ENCODE measurements at regions not wholly inside any gene's neighbourhood (a gene's known extent, or its start where the extent isn't known, plus 50 kb on each side); places are given as distances from the start of the nearest gene placed in this dataset.
"Not testable (repeated sequence)": the region's sequence is repeated elsewhere in the genome, so short reads cannot be mapped to it uniquely, and the experiment has no call there.

DNA sequence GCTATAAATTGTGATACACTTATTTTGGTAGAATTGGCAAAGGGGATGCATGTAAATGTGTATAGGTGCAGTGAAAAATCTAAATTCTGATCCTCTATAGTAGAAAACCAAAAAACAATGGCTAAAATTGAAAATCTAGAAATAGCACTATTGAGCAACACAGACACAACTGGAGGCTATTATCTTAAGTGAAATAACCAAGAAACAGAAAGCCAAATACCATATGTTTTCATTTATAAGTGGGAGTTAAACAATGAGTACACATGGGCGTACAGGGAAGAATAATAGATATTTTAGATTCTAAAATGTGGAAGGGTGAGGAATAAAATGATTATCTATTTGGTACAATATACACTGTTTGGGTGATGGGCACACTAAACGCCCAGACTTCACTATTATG lies 183.2 kb upstream of the TUSC1 start:
- DNase-seq = no peak

DNA sequence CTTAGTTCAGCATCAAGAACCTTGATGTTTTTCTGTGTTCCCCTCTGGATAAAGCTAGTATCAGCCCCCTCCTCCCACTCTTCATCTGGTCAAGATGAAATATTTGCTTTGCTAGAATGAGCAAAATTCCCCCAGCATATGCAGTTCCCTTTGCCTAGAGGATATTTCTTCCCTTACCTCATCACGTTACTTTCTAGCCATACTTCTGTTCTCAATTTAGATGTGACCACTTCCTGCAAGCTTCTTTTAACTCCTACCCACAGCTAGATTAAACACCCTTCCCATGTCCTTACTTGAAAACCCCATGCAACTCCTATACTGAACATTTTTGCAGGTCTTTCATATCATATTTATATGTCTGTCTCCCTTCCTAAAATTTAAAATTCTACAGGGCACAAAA lies 178.9 kb upstream of the TUSC1 start:
- no peak for DNase-seq

DNA sequence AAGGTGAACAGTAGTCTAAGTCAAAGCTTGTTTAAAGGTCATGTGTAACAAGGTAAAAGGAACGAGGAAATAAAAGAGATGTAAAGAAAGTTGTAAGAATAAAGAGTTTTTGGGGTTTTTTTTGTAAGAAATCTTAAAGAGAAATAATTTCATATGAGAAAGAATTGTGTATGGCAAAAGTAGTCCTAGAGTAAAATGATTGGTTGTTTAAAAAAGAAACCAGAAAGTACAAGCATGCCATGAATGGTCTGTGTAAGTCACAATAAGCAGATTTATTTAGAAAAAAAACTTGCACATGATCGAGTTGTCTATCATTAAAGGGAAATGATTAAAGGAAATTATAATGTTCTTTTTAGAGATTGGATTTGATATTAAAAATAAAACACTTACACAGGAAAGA lies 172.6 kb upstream of the TUSC1 start:
- DNase-seq = no peak

DNA sequence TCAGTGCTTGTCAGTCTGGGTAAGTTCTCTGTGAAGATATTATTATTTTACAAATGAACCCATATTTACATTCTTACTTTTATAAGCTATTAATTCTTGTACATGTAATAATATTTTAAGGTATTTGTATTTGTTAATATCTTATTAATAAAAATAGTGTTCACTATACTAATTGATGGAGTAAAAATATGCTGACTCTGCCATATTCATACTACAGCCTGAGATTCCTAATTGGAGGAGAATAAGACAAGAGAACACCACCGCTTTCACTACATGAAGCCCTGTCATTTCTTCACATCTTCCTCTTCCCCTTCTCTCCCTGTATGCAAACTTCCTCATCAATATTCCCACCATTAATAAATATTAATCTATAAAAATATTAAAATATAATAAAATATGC lies 167.6 kb upstream of the TUSC1 start:
- no peak for DNase-seq

DNA sequence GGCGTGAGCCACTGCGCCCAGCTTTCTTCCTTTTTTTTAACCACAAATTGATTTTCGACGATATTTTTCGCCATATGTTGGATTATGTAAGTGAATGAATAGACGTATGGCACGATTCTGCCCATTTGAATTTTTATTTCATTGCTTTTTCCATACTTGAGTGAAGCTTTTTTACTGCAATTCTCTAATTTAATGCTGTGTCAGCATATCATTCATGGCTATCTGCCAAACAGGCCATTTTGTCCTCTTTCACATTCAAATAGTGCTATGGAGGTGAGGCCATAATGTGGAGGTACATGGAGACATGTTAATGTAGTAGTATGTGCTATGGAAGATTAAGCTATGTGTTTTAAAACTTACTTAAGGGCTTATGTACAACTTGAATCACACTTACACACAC lies 152.1 kb upstream of the TUSC1 start:
- no peak for DNase-seq

DNA sequence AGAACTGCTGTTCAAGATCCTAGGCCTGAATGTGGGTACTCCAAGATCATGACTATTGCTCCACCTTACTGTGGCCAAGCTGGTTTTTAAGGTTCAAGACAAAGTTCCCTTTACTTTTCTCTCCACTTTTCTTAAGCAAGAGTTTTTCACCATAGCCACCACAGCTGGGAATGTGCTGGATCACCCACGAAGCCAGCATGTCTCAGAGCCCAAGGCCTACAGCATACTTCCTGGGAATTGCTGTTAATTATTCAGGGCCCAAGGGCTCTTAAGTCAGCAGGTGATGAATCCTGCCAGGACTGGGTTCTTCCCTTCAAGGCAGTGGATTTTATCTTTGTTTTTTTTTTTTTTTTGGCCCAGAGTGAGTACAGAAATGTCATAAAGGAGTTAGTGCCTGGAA lies 149.4 kb upstream of the TUSC1 start:
- no peak for DNase-seq

DNA sequence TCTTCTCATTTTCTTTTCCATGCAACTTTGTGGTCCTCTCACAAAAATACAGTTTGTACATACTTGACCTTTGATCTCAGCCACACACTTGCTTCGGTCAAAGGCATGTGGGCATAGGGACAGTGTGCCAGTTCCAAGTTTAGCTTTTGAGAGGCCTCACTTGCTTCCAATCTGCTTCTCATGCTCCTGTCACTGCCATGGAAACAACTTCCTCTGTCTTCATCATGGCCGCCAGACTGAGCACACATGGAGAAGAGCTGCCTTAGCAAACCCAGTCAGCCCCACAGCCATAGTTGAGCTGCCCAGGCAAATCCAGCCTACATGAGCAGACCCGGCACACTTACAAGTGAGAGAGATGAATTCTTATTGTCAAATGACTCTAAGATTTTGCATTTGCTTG lies 138.2 kb upstream of the TUSC1 start:
- DNase-seq = no peak

DNA sequence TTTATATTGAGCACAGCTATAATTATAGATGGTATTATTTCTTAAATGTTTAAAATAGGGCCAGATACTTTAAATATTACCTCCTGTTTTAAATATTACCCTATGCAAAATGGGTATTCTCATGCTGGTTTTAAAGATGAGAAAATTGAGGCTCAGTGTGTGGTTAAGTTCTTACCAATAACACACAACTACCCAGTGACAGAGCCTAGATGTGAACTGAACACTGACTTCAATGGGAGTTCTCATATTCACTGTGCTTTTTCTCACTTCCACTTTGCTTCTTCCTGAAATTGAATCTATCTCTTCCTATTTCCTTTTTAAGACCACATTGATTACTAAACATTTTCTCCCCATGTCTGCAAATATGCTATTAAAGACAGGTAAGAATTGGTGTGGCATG lies 135.8 kb upstream of the TUSC1 start:
- no peak for DNase-seq

DNA sequence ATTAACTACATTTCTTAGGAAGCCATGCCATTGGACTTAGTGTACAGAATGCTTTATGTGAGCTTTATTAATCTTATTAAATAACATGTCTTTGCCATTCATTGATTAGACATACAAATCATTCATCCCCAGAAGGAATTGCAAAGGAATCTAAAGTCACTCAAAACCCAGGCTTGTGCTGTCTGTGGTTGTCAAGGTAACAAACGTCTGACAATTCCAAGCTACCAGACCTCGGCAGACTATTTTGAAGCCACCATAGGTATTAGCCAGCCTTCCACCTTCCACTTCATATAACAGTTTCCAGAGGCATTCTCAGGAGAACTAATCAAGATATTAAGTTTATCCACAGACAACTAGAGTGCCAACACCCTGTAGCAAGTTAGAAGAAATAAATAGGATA lies 135.2 kb upstream of the TUSC1 start:
- no peak for DNase-seq

DNA sequence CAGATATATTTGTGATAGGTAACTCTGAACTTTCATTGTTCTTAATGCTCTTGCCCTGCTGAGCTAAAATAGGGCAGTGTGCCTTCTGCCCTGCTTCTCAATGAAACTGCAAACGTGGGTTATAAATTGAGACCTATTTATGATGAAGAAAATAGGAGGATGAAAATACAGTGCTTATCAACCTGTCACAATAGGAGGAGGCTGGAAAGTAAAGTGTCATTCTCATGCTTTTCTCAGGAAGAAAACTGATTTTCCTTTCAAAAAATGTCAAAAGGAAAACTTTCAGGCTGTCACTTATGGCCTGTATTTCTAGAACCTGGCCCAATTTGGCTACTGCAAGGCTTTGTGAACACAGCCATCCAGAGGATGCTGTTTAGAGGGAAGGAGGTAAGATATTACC lies 130.3 kb upstream of the TUSC1 start:
- DNase-seq = no peak

DNA sequence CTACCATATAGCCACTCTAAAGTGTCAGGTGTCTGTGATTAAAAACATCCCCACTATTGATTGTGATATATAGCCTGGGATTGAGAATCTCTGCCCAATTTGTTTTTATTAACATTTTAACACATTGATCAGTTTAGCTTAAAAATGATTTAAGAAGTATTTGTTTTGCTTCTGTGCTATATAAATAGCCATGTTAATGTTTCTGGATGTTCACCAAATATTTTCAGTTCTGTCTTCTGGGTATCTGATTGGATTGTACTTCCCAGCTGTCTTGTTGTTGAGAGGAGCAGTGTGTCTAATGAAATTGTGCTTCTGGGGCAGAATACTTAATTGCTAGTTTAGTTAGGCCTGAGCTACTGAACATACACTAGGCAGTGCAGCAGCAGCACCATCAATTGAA lies 126.6 kb upstream of the TUSC1 start:
- no peak for DNase-seq

DNA sequence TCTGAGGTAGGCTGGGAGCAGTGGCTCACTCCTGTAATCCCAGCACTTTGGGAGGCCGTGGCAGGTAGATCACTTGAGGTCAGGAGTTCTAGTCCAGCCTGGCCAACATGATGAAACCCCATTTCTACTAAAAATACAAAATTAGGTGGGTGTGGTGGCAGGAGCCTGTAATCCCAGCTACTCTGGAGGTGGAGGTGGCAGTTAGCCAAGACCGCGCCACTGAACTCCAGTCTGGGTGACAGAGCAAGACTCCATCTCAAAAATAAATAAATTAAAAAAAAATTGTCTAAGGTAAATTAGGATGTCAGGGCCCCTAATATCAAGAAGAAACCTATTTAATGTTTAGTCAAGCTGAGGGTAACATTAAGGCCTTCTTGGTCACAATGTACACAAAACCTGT lies 123.7 kb upstream of the TUSC1 start:
- not testable (repeated sequence) for DNase-seq

DNA sequence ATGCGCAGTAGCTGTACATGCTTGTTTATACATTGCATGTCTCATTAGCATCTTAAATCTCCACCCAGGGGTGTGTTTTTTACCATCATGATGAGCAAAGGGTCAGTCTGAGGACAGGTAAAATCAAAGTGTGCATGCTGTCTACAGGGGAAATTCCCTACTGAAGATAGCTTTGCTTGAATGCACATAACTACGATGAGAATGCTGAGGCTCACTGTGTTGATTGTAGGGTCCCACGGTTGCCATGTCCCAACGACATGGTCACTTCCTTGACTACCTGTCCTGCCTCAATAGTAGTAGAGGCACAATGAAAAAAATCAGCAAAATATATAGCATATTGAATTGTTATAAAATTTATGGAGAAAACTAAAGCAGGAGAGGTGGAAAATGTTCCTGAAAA lies 95.6 kb upstream of the TUSC1 start:
- no peak for DNase-seq

DNA sequence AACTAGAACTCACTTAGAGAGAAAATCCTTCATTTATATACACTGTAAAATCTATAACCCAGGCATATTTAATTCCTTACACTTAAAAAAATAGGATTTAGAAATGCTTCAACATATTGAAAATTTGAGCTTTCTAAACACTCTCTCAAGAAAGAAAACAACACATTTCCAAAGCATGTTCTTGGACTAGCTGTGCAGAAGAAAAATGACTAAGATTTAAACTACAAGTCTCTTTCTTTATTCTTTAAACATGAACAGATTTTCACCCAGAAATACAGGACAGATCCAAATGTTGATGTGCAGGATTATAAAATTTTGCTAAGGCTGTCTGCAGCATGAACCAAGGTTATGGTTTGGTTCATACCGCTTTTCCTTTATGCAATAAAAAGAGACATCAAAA lies 77.7 kb upstream of the TUSC1 start:
- no peak for DNase-seq

DNA sequence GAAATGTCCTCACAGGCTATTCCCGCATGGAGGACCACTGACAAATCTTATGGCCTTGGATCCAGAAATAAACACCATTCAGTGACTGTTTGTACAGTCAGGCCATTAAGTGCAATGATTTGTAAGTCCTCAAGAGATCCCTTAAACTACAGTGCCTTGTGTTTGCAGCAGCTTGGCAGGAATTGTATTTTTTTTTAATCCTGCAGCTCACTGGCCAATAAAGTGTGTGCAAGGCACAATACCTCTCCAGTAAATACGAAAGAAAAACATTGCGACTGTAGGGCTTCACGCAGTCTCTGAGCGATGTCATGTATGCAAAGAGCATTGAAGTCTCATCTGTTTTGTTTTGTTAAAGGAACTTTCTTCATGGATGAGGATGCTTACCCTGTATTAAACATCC lies 74.2 kb upstream of the TUSC1 start:
- no peak for DNase-seq

DNA sequence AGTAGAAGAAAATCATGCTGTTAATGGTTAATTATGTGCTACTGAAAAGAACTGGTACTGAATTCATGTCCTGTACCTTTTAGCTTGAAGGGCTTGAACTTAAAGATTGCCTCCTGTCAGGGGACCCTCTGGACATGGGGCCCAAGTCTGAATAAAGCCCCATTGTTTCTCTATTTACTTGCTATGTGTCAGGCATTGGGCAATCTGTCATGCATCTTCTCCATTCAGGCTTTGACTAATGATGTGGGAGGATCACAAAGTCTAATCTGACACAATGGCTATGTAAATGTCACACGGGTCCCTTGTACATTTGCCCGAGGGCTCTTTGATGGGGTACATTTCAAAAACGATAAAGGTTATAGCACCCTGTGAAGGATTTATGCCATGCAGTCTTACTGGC lies 64.0 kb upstream of the TUSC1 start:
- no peak for DNase-seq

DNA sequence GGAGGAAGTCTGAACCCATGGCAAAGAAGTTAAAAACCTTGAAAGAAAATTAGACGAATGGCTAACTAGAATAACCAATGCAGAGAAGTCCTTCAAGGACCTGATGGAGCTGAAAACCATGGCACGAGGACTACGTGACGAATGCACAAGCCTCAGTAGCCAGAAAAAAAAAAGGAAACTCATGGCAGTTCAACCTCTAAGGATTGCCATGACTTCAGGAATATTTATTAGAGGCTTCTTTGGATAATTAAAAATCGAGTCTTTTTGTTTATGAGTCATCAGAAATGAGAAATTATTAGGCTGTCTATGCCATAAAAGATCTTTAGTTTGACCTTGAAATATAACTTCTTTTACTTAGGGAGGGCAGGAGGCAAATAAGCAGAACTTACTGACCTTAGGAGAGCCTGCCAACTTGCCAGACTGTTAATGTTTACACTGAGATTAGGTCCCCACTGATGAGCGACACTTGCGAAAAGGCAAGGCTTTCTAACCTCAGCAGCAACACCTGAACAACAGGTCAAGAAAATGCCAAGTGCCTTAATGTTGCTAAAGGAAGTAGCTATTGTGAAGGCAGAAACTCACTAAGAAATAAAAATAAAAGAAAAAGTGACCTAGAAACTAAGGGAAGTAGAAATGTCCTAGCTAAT lies 55.2 kb upstream of the TUSC1 start:
- no peak for DNase-seq

DNA sequence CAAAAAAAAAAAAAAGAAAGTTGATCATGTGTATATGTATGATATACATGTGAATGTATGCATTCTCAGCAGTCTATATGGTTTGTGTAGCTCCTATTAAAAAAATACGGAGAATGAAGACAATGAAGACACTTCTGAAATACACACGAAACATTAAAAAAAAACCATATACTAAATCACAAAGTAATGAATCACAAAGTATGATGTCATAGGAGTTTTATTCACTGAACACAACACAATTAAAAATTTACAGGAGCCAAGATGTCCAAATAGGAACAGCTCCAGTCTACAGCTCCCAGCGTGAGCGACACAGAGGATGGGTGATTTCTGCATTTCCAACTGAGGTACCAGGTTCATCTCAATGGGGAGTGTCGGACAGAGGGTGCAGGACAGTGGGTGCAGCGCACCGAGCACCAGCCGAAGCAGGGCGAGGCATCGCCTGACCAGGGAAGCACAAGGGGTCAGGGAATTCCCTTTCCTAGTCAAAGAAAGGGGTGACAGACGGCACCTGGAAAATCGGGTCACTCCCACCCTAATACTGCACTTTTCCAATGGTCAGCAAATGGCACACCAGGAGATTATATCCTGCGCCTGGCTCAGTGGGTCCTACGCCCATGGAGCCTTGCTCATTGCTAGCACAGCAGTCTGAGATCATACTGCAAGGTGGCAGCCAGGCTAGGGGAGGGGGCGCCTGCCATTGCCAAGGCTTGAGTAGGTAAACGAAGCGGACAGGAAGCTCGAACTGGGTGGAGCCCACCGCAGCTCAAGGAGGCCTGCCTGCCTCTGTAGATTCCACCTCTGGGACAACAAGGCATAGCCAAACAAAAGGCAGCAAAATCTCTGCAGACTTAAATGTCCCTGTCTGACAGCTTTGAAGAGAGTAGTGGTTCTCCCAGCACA lies 53.9 kb upstream of the TUSC1 start:
- not testable (repeated sequence) for DNase-seq

Data from C1 segment of cervical spinal cord (tissue), 14 donors.